Lung (tissue), 11 donors: ENCODE measurements at regions not wholly inside any gene's neighbourhood (a gene's known extent, or its start where the extent isn't known, plus 50 kb on each side); places are given as distances from the start of the nearest gene placed in this dataset.

Source experiments
- ATAC-seq: fragments of 200-7000 bp; cut with Tn5 transposase; one replicate; pipeline ENCODE4 v1.9.1; 2020; ENCODE audit warnings: moderate number of reproducible peaks; ENCODE audit not compliant: insufficient read depth, low FRiP score
- DNase-seq, 3 donors: peaks; one replicate each; pipeline ENCODE4 v3.0.0-alpha.2; 2013 to 2017
- H3K27ac ChIP-seq, 2 donors: one replicate each; pipeline ENCODE4 v1.5.1; 2013; ENCODE audit warnings: mild to moderate bottlenecking in 2 of 2, moderate library complexity in 2 of 2, control low read depth in 1 of 2, inconsistent platforms in 1 of 2, low read depth in 1 of 2, low read length in 1 of 2
- H3K27me3 ChIP-seq, 3 donors: one replicate each; pipeline ENCODE4 v1.5.1; 2013; ENCODE audit warnings: low read length in 2 of 3; ENCODE audit not compliant: control insufficient read depth in 3 of 3, insufficient read depth in 3 of 3
- H3K36me3 ChIP-seq, 4 donors: one replicate each; pipeline ENCODE4 v1.5.1; 2013; ENCODE audit warnings: low read length in 4 of 4, mild to moderate bottlenecking in 1 of 4, moderate library complexity in 1 of 4; ENCODE audit not compliant: control insufficient read depth in 4 of 4, insufficient read depth in 4 of 4
- H3K4me1 ChIP-seq, 5 donors: one replicate each; pipeline ENCODE4 v1.5.1; 2013; ENCODE audit warnings: low read length in 5 of 5, mild to moderate bottlenecking in 2 of 5, moderate library complexity in 1 of 5; ENCODE audit not compliant: control insufficient read depth in 5 of 5, insufficient read depth in 5 of 5
- H3K4me3 ChIP-seq: one replicate; pipeline ENCODE4 v1.5.1; 2013; ENCODE audit warnings: mild to moderate bottlenecking, control low read depth, moderate library complexity
- H3K9ac ChIP-seq, 2 donors: one replicate each; pipeline ENCODE4 v1.5.1; 2013; ENCODE audit warnings: low read length in 2 of 2, control low read depth in 1 of 2; ENCODE audit not compliant: insufficient read depth in 1 of 2
- H3K9me3 ChIP-seq, 4 donors: one replicate each; pipeline ENCODE4 v1.5.1; 2013; ENCODE audit warnings: low read length in 3 of 4, mild to moderate bottlenecking in 1 of 4, moderate library complexity in 1 of 4; ENCODE audit not compliant: control insufficient read depth in 4 of 4, insufficient read depth in 3 of 4
- CTCF ChIP-seq: IDR thresholded peaks from 2 replicates; pipeline ENCODE4 v1.5.1; 2012; ENCODE audit warnings: mild to moderate bottlenecking; ENCODE audit errors: control extremely low read depth, extremely low read depth
- WGBS, 2 donors: extraction: QIAGEN DNeasy Blood & Tissue Kit; methylation state at CpG; one replicate each; pipeline ENCODE4 v1.1.7; 2013; 5-methylcytosine and 5-hydroxymethylcytosine counted together
- donor health status: control.
- donor health status: control.
- donor health status: Bipolar disorder and iron deficiency.
- donor health status: healthy.
- donor health status: DM: yes; HTN: yes; CAD: no.

- Histone ChIP-seq H3K27ac (no peak overlapping the region), H3K4me1 (no peaks in the 10 kb centered on the region), H3K4me3 (no peak overlapping the region), H3K27me3 (no peaks in the 10 kb centered on the region), H3K9ac (no peak overlapping the region), H3K9me3 (peaks cover 0 to 2% (median 0%) of the 10 kb centered on the region in 4 donors), H3K36me3 (no peaks in the 10 kb centered on the region)
- WGBS, 2 donors: 73 to 86% methylated on average over 1 of the region's 1 CpG
- TF ChIP-seq CTCF: no peak
- ATAC-seq (no peak), DNase-seq (no peak)
Observed at GRCh38 chr1:60449876-60450275, 376.3 kb upstream of the C1orf87 start.

GRCh38 chr1:60448850-60449249, 375.3 kb upstream of the C1orf87 start:
- Histone ChIP-seq H3K36me3 (no peaks in the 10 kb centered on the region), H3K27ac (no peak overlapping the region), H3K4me3 (no peak overlapping the region), H3K4me1 (no peaks in the 10 kb centered on the region), H3K9ac (no peak overlapping the region), H3K27me3 (no peaks in the 10 kb centered on the region), H3K9me3 (no peaks in the 10 kb centered on the region)
- no peak for ATAC-seq
- 53 to 80% methylated on average over 1 of the region's 1 CpG for WGBS, 2 donors
- peak in 2 of 3 donors; percentile 11 to 16 for DNase-seq
- TF ChIP-seq CTCF: no peak

- Histone ChIP-seq H3K9ac (no peak overlapping the region), H3K27me3 (no peaks in the 10 kb centered on the region), H3K4me1 (no peaks in the 10 kb centered on the region), H3K27ac (no peak overlapping the region), H3K4me3 (no peak overlapping the region), H3K9me3 (no peaks in the 10 kb centered on the region), H3K36me3 (no peaks in the 10 kb centered on the region)
- ATAC-seq (no peak), DNase-seq (no peak)
- WGBS, 2 donors: 67 to 73% methylated on average over 1 of the region's 1 CpG
- TF ChIP-seq CTCF: no peak
Observed at GRCh38 chr1:60444680-60445079, 371.1 kb upstream of the C1orf87 start.

- 93 to 96% methylated on average over 2 of the region's 2 CpGs for WGBS, 2 donors
Observed at GRCh38 chr1:60436186-60436585, 362.6 kb upstream of the C1orf87 start.

More at GRCh38 chr1:60436186-60436585, 362.6 kb upstream of the C1orf87 start:
- no peak for ATAC-seq
- H3K4me1 ChIP-seq: no peaks in the 10 kb centered on the region
- no peaks in the 10 kb centered on the region for H3K27me3 ChIP-seq
- DNase-seq: no peak
- no peaks in the 10 kb centered on the region for H3K36me3 ChIP-seq
- no peak overlapping the region for H3K9ac ChIP-seq
- TF ChIP-seq CTCF: no peak
- no peak overlapping the region for H3K4me3 ChIP-seq
- H3K27ac ChIP-seq: no peak overlapping the region
- H3K9me3 ChIP-seq: peaks cover 0 to 5% (median 0%) of the 10 kb centered on the region in 4 donors
